ENCODE measurements at regions not wholly inside any gene's neighbourhood (a gene's known extent, or its start where the extent isn't known, plus 50 kb on each side); places are given as distances from the start of the nearest gene placed in this dataset.
A peak's percentile ranks its signal among the peaks of the same experiment; 100 is the strongest.

GRCh38 chr12:115043079-115043478 lies 359.1 kb upstream of the TBX3 start:
- no peaks in the 10 kb centered on the region for H3K36me3 ChIP-seq (ENCODE audit: control insufficient read depth in 4 of 4, insufficient read depth in 3 of 4, low read depth in 1 of 4, low read length in 3 of 4)
- H3K27me3 ChIP-seq (ENCODE audit: control insufficient read depth in 4 of 4, insufficient read depth in 4 of 4, low read length in 3 of 4): no peaks in the 10 kb centered on the region
- TF ChIP-seq FOXA1 (IDR thresholded peaks at IDR 0.05) (no peak), HNF4A (conservative IDR thresholded peaks at IDR 0.05) (peak in 1 of 2 donors; percentile 7), SP1 (IDR thresholded peaks at IDR 0.05) (no peak)
- WGBS: 78% methylated on average over 4 of the region's 4 CpGs
- no peak for DNase-seq (ENCODE audit: low spot score)
- H3K4me1 ChIP-seq (ENCODE audit: control insufficient read depth in 4 of 4, insufficient read depth in 4 of 4, low read length in 3 of 4): peaks cover 0 to 6% (median under 1%) of the 10 kb centered on the region in 4 donors
- no peak overlapping the region for H3K27ac ChIP-seq (ENCODE audit: low read depth in 1 of 2, low read length in 2 of 2)
- H3K9ac ChIP-seq (ENCODE audit: low read depth in 1 of 2, low read length in 2 of 2): no peak overlapping the region
- H3K9me3 ChIP-seq (ENCODE audit: control insufficient read depth in 4 of 4, low read length in 3 of 4): no peaks in the 10 kb centered on the region
- no peak overlapping the region for H3K4me3 ChIP-seq (ENCODE audit: low read depth in 1 of 3, low read length in 3 of 3)

DNA sequence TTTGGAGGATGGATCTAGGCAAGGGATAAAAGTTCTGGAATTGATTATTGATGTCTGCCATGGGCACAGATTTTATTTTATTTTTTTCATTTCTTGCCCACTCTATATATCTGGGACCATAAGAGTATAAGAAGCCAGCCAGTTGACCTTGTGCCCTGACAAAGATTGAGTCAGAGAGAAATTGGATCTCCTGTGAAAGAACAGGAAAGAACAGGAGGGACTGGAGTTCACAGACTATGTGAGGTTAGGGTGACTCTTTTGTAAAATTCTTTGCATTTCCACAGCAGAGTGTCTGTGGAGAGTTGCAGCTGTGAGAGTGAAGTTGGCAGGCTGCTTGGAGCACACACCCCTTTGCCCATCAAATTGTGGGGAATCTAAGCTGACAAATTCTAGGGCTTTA lies 358.4 kb upstream of the TBX3 start:
- H3K9me3 ChIP-seq (ENCODE audit: control insufficient read depth in 4 of 4, low read length in 3 of 4): no peaks in the 10 kb centered on the region
- H3K4me1 ChIP-seq (ENCODE audit: control insufficient read depth in 4 of 4, insufficient read depth in 4 of 4, low read length in 3 of 4): peaks cover 0 to 14% (median 4%) of the 10 kb centered on the region in 4 donors
- H3K9ac ChIP-seq (ENCODE audit: low read depth in 1 of 2, low read length in 2 of 2): no peak overlapping the region
- no peak overlapping the region for H3K4me3 ChIP-seq (ENCODE audit: low read depth in 1 of 3, low read length in 3 of 3)
- no peak for TF ChIP-seq HNF4G (IDR thresholded peaks at IDR 0.05)
- no peak for TF ChIP-seq HNF4A (conservative IDR thresholded peaks at IDR 0.05)
- TF ChIP-seq, protein P1, sequence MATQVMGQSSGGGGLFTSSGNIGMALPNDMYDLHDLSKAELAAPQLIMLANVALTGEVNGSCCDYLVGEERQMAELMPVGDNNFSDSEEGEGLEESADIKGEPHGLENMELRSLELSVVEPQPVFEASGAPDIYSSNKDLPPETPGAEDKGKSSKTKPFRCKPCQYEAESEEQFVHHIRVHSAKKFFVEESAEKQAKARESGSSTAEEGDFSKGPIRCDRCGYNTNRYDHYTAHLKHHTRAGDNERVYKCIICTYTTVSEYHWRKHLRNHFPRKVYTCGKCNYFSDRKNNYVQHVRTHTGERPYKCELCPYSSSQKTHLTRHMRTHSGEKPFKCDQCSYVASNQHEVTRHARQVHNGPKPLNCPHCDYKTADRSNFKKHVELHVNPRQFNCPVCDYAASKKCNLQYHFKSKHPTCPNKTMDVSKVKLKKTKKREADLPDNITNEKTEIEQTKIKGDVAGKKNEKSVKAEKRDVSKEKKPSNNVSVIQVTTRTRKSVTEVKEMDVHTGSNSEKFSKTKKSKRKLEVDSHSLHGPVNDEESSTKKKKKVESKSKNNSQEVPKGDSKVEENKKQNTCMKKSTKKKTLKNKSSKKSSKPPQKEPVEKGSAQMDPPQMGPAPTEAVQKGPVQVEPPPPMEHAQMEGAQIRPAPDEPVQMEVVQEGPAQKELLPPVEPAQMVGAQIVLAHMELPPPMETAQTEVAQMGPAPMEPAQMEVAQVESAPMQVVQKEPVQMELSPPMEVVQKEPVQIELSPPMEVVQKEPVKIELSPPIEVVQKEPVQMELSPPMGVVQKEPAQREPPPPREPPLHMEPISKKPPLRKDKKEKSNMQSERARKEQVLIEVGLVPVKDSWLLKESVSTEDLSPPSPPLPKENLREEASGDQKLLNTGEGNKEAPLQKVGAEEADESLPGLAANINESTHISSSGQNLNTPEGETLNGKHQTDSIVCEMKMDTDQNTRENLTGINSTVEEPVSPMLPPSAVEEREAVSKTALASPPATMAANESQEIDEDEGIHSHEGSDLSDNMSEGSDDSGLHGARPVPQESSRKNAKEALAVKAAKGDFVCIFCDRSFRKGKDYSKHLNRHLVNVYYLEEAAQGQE (IDR thresholded peaks at IDR 0.05): no peak
- no peak for TF ChIP-seq FOXA1 (IDR thresholded peaks at IDR 0.05)
- no peak for TF ChIP-seq CTCF (IDR thresholded peaks at IDR 0.05; ENCODE audit: low read depth, low read length, missing input control)
- no peak for TF ChIP-seq SP1 (IDR thresholded peaks at IDR 0.05)
- TF ChIP-seq RXRA (IDR thresholded peaks at IDR 0.05): no peak
- TF ChIP-seq YY1 (IDR thresholded peaks at IDR 0.05): no peak
- TF ChIP-seq, protein P2, sequence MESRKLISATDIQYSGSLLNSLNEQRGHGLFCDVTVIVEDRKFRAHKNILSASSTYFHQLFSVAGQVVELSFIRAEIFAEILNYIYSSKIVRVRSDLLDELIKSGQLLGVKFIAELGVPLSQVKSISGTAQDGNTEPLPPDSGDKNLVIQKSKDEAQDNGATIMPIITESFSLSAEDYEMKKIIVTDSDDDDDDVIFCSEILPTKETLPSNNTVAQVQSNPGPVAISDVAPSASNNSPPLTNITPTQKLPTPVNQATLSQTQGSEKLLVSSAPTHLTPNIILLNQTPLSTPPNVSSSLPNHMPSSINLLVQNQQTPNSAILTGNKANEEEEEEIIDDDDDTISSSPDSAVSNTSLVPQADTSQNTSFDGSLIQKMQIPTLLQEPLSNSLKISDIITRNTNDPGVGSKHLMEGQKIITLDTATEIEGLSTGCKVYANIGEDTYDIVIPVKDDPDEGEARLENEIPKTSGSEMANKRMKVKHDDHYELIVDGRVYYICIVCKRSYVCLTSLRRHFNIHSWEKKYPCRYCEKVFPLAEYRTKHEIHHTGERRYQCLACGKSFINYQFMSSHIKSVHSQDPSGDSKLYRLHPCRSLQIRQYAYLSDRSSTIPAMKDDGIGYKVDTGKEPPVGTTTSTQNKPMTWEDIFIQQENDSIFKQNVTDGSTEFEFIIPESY (IDR thresholded peaks at IDR 0.05): no peak
- TF ChIP-seq FOXA2 (IDR thresholded peaks at IDR 0.05): no peak
- no peak for TF ChIP-seq ATF3 (IDR thresholded peaks at IDR 0.05)
- TF ChIP-seq GABPA (IDR thresholded peaks at IDR 0.05 in 1 of 2, conservative IDR thresholded peaks at IDR 0.05 in 1 of 2): no peak
- TF ChIP-seq EGR1 (IDR thresholded peaks at IDR 0.05; ENCODE audit: low read depth in 2 of 2): no peak
- TF ChIP-seq NR2F2 (IDR thresholded peaks at IDR 0.05): no peak
- no peak for TF ChIP-seq TAF1 (conservative IDR thresholded peaks at IDR 0.05)
- TF ChIP-seq, protein P3, sequence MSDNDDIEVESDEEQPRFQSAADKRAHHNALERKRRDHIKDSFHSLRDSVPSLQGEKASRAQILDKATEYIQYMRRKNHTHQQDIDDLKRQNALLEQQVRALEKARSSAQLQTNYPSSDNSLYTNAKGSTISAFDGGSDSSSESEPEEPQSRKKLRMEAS (IDR thresholded peaks at IDR 0.05): no peak
- TF ChIP-seq RAD21 (IDR thresholded peaks at IDR 0.05): no peak
- no peaks in the 10 kb centered on the region for H3K27me3 ChIP-seq (ENCODE audit: control insufficient read depth in 4 of 4, insufficient read depth in 4 of 4, low read length in 3 of 4)
- H3K27ac ChIP-seq (ENCODE audit: low read depth in 1 of 2, low read length in 2 of 2): no peak overlapping the region
- DNase-seq (ENCODE audit: low spot score): no peak
- no peaks in the 10 kb centered on the region for H3K36me3 ChIP-seq (ENCODE audit: control insufficient read depth in 4 of 4, insufficient read depth in 3 of 4, low read depth in 1 of 4, low read length in 3 of 4)

Measured in liver (tissue), 8 donors.